ENCODE measurements at regions not wholly inside any gene's neighbourhood (a gene's known extent, or its start where the extent isn't known, plus 50 kb on each side); places are given as distances from the start of the nearest gene placed in this dataset.

GRCh38 chr10:64079341-64079740 lies 558.1 kb downstream of the REEP3 start:
- no peak for DNase-seq (ENCODE audit: low read depth in 2 of 2)

DNA sequence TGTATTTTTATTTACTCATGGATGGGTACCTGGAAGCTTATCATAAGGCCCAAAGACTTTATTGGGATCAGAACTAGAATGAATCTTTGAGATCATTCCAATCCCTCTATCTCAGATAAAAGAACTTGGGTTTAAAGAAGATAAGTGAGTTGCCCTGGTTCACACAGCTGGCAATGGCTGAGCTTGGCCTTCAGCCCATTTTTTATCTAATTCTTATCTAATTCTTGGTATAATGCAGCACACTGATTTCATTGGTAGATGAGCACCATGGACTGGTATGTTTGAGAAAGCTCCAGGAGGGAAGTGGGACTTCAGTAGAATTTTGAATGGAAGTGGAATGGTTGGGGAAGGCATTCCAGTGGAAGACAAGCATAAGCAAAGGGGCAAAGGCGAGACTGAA lies 558.9 kb downstream of the REEP3 start:
- DNase-seq (ENCODE audit: low read depth in 2 of 2) = no peak

DNA sequence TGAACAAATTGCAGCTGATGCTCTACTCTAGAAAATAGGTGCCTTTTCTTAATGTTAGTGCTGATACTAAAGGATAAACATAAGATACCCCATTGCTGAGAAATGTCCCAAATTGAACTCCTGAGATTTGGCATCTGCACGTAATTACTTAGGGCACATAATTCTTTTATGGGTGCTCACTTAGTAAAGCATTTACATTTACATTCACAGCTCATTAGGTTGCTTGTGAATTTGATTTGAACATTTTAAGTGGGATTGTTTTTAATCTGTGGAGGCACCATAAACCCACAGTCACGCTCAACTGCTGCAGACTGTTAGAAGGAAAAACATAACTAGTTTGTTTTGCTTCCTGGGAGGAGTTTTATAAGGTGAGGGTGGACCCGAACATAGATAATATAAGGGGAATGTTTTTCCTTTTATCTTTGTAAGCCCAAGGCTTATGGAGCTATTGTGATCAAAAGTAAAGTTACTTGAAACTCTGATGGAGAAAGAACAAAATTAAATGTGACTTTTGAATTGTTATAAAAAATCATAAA lies 560.8 kb downstream of the REEP3 start:
- DNase-seq (ENCODE audit: low read depth in 2 of 2) = no peak

DNA sequence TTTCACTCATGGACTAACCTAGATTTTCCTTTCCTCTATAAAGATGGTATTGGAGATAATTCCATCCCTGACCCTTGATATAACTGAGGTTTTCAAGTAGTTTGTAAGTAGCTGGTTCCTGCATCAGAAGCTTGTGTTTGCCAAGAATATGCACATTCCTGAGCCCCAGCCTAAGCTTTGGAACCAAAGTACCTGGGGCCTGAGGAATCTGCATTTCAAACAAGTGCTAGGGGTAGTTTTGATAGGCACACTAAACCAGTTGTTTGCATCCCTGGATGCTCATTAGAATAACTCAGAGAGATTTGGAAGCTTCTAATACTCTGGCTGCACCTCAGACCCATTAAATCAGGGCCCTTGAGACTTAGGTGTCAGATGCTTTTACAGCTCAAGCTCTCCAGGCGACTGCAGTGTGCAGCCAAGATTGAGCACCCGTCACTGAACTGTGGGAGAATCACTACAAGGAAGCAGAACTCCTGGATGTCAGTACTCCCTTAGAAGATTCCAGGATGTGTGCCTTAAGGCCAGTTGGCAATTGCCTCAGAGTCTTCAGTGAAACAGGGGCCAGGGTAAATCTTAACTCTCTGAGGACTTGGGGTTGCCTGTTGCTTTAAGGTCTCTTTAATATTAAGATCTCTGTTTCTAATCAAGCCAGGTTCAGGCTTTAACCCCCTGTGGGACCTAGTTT lies 565.0 kb downstream of the REEP3 start:
- DNase-seq (ENCODE audit: low read depth in 2 of 2) = no peak

DNA sequence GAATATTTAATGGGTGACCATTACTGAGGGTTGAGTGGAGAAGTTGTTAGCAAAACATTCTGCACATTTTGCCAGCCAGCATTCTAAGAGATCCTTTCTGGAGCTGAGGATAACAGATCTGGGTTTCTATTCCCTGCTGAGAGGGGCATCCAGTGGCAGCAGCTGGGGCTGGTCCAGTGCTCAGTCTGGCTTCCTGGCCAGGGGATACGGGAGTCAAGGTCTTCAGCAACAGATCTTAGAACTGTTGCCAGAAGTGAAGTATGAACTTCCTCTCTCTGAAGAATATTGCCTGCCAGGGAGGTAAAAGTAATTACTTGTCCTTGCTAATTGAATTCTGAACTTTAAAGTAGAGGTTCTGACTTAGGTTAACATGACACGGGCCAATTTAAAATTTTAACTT lies 568.4 kb downstream of the REEP3 start:
- DNase-seq (ENCODE audit: low read depth in 2 of 2) = no peak

DNA sequence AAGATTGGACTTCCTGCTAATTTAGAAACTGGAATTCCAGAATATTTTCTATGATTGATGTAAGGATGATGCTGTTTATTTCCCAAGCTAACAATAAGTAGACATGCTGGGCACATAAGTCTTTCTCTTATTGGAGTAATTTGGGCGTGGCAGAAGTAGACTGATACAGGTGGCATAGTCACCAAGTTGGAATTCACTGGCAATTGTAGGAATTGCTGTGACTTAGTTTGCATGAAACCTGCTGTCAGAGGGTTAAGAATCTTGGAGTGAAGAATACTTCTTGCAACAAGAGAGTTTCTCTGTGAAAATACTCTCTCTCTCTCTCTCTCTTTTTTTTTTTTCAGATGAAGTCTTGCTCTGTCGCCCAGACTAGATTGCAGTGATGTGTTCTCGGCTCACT lies 569.7 kb downstream of the REEP3 start:
- no peak for DNase-seq (ENCODE audit: low read depth in 2 of 2)

GRCh38 chr10:64091897-64092296 lies 570.7 kb downstream of the REEP3 start:
- DNase-seq (ENCODE audit: low read depth in 2 of 2) = no peak

DNA sequence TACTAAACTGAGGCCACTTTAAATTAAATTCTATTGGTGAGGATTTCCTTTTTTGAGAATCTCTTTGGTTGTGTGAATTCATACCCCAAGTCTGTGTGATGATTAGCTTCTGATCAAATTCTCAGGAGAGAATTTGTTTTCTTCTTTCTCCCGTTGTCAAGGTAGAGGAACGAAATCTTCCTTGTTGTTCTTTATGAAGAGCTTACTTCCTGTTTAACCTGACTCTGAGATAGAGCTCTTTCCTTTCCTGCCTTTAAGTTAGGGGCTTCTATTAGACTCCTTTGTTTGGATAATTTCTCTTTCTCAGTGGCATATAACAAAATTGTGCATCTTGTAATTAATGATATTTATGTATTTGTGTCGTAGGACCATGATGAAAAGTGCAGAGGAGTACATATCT lies 572.1 kb downstream of the REEP3 start:
- DNase-seq (ENCODE audit: low read depth in 2 of 2) = no peak

DNA sequence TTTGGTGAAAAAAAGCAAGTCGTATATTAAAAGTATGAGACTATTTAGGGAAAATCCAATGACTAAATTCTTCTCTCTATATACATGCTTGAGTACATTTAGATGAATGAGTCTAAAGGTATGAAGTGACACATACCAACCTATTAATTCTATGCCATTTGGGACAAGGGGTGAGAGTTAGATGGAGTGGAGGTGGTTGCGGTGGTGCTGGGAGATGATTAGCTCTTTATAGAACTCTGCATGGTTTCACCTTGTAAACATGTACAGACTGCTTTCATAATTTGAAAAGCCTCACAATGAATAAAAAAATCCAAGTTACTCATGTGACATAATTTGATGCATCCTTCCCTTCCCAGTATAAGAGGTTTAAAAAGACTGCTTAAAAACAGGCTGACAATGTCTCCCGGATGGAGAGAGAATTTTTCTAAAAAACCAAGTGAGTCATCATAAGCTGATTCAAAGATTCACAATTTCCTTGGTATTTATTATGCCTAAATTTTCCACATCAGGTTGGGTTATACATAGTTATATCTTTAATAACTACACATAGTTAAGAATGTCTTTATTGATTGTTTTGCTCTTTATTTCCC lies 572.8 kb downstream of the REEP3 start:
- no peak for DNase-seq (ENCODE audit: low read depth in 2 of 2)

GRCh38 chr10:64096941-64097340 lies 575.7 kb downstream of the REEP3 start:
- no peak for DNase-seq (ENCODE audit: low read depth in 2 of 2)

GRCh38 chr10:64097391-64098122 lies 576.4 kb downstream of the REEP3 start:
- no peak for DNase-seq (ENCODE audit: low read depth in 2 of 2)

DNA sequence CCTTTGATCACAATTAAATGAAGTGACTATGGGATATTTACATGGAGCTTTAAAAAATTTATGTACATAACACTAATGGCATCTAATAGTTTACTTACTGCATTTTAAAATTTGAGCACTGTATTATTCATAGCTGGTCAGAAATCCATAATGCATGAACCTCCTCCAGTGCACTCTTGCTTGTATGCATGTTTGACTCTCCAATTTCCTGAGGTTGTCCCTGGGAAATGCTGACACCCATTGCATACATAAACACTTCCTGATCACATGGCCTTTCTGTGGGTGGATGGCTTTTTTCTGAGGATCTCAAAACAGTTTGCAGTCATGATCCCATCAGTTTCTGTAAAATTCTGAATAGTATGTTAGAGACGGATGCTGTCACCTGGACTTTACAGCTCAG lies 577.8 kb downstream of the REEP3 start:
- DNase-seq (ENCODE audit: low read depth in 2 of 2) = no peak

DNA sequence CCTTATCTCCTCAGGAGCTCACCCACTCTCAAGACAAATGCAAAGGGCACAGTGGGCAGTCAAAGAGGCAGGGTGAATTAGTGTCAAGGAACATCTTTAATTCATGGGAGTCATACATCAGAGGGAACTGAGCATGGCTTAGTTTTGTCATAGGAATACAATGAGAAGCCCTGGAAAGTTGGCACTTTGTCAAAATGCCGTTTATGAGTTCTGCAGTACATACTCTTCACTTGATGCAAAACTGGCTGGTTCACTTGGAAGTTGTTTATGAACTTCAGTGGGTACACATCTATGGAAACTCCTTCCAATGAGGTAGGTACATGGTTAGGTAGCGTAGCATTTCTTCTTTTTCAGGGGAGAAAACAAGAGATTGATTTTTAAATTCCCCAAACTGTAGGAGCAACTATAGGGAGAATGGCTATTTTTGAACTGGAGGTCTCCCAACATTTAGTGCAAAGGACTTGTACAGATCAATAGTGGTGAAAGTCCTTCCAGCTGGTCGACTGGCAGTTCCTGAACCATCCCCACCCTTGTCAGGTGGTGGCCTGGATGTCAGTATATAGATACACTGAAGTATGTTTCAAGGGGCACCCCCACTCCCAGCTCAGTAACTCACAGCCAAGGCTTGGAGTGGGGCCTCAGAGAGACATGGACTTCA lies 580.5 kb downstream of the REEP3 start:
- no peak for DNase-seq (ENCODE audit: low read depth in 2 of 2)

DNA sequence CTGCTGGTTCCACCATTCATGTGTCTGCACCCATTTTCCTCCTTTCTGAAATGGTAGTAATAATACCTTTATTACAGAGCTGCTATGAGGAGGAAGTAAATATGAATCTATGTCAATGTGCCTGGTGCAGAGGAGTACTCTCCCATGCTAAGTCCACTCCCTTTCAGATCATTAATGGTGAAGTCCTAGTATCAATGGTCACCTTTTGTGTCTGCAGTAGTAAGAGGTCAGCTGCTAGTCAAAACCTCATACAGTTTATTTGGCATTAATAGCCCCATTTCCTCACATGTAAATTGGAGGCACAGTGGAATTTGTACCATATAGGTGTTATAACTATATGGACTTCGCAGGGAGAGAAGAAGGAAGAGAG lies 581.0 kb downstream of the REEP3 start:
- no peak for DNase-seq (ENCODE audit: low read depth in 2 of 2)

GRCh38 chr10:64102916-64103315 lies 581.7 kb downstream of the REEP3 start:
- no peak for DNase-seq (ENCODE audit: low read depth in 2 of 2)

DNA sequence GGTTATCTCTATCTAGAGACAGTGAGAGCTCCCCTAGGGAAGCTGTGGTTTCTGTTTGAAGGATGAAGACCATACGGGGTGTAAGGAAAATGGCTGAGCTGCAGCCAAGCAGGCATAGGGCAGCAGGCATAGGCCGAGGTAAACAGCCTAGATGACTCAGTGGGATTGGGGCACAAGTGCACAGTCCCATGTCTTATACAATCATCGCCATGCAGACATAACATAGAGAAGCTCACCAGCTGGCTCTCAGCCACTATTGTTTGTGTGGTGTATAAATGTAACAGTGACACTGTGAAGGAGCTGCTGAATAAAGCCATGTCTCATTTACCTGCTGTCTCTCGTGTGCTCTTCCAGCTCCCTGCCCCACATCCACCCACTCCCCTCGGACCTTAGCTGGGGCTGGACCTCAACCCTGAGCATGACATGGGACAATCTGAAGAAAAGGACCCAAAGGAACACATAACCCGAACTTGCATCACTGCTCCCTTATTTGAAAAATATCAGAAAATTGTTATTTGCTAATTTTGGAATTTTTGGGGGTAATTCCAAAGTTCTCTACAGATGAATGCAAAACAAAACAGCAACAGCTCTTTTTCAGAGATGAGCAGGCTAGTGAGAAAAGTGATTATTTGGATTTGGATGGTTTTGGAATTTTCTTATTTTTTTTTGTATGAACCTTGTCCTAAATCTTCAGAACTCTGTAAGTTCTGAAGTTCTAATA lies 582.7 kb downstream of the REEP3 start:
- no peak for DNase-seq (ENCODE audit: low read depth in 2 of 2)

DNA sequence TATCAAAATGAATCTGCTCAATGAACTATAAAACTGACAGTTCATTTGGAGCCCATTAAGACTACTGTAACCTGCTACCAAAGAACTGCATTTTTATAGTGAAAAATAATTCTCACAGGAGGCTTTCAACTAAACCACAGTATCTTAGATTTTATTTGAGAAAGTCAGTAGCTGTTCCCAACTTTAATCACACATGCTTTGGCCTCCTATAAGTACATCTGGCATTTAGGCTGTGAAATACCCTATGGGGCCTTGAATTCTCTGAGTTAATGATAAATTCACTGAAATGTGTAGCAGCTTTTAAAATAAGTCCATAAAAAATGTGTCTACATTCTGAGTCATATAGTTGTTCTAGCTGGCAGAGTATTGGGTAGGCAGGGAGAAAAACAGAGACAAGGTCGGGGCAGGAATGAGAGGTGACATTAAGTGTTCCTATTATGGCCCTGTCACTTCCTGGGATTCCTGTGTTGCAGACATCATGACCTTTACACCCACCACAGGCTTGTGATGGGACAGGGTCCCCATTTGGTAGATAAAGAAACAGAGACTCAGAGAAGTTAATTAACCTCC lies 588.8 kb downstream of the REEP3 start:
- no peak for DNase-seq (ENCODE audit: low read depth in 2 of 2)

GRCh38 chr10:64112701-64113355 lies 591.6 kb downstream of the REEP3 start:
- DNase-seq (ENCODE audit: low read depth in 2 of 2) = no peak

DNA sequence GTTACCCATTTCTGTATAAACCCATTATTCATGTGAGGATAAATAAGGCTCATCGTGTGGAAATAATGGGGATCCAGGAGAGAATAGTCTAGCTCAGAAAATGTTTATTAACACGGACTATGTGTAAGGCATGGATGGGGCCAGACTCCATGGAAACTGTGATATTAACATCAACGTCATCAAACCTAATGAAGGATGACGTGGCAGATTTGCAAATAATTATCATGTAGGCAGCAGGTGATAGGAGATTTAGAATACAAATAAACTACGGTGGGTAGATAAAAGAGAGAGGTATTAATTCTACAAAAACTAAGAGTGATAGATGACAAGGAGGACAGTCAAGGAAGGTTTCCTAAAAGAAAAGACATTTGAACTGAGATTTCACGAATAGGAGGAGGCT lies 592.2 kb downstream of the REEP3 start:
- no peak for DNase-seq (ENCODE audit: low read depth in 2 of 2)

- no peak for DNase-seq (ENCODE audit: low read depth in 2 of 2)
Measured at GRCh38 chr10:64113792-64114191, 592.6 kb downstream of the REEP3 start.

GRCh38 chr10:64115471-64115870 lies 594.3 kb downstream of the REEP3 start:
- DNase-seq (ENCODE audit: low read depth in 2 of 2) = no peak
